GM19324 (cell line): ENCODE measurements at regions not wholly inside any gene's neighbourhood (a gene's known extent, or its start where the extent isn't known, plus 50 kb on each side); places are given as distances from the start of the nearest gene placed in this dataset.

Source experiments
- ATAC-seq: cut with Tn5 transposase; IDR thresholded peaks from one replicate; pipeline ENCODE4 v1.9.1; 2021; ENCODE audit warnings: mild to moderate bottlenecking, moderate library complexity; ENCODE audit not compliant: unreplicated experiment, low FRiP score

DNA sequence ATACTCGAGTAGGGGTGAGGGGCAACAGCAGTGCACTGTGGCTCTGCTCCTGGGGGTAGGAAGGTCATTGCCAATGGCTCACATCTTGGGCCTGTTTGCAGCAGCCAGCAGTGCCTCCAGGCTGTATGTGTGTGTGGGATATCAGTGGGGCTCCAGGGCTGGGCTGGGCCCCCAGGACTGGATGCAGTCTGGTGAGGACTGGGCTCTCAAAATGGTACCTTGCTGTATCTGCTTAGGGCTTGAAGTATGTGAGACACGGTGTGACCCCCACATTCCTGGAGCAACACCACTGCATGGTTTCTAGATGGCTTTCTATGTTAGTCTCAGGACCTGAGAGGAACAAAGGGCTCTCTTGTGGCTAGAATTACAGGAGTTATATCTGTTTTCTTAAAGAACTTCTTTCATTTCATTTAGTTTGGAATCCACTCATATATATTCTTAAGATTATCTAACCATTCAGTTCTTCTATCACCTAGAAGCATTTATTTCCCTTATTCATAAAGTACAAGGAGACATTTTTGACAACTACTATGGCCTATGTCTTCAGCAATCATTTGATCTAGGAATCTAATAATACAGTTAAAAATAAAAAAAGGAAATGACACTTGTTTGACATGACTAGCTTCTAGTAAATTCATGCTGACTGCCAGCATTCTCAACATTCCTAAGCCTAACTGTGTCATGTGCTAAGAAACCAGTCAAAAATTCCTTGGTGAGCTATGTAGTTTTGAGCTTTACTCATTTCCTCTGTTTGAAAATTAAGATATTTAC is 443.2 kb upstream of the SEMA3A start:
- no peak for ATAC-seq

GRCh38 chr7:84631913-84632312 is 437.3 kb upstream of the SEMA3A start:
- ATAC-seq: no peak

- no peak for ATAC-seq
Observed at GRCh38 chr7:84629640-84630318, 435.2 kb upstream of the SEMA3A start.

GRCh38 chr7:84629216-84629615 is 434.6 kb upstream of the SEMA3A start:
- no peak for ATAC-seq

- no peak for ATAC-seq
Observed at GRCh38 chr7:84627250-84627649, 432.7 kb upstream of the SEMA3A start.

- no peak for ATAC-seq
Observed at GRCh38 chr7:84624927-84625326, 430.3 kb upstream of the SEMA3A start.

GRCh38 chr7:84624527-84624926 is 429.9 kb upstream of the SEMA3A start:
- no peak for ATAC-seq

- no peak for ATAC-seq
Observed at GRCh38 chr7:84617265-84618030, 422.9 kb upstream of the SEMA3A start.

GRCh38 chr7:84614821-84615501 is 420.4 kb upstream of the SEMA3A start:
- ATAC-seq: no peak

DNA sequence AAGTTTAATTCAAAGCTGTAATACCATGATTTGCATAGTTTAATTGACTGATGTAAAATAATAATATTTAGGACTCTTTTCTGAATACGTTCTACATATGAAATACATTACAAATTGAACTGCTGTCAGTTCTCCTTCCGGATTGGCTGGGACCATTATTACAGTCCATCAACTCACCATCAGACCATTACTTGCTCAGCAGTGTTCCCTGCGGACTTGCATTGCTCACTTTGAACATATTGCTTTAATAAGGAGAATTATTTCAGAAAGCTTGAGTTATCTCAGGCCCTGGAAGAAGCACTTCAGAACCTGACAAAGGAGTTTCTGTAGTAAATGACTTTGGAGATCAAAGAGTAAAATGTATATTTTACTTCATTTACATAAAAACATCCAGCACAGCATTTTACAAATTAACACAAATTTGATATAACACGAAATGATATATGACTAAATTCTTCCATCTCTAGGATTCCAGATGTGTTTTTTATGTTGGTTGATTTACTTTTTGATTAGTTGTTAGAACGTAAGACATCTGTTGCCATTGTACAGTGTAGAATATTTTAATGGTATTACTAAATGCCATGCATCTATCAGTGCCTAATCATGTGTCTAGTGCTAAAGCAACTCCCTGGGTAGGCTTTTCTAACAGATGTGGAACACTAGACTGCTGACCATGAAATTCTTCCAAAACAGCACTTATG is 418.5 kb upstream of the SEMA3A start:
- ATAC-seq: no peak

- ATAC-seq: no peak
Observed at GRCh38 chr7:84611391-84611790, 416.8 kb upstream of the SEMA3A start.

DNA sequence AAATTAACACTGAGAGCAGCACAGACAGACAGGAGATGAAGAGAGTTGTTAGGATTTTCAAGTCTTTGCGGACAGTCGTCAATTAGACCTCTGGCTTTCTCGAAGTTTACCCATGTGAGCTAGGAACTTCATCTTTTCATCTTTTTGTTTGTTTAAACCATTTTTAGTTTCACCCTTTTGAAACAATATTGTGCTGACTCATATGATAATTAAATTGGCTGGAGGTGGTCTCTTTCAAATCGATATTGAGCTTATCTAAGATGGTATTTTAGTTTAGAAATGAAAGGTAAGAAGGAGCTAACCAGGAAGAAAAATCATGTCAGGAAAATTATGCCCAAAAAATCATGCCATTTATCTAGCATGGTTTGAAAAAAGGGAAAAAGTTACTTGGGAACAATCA is 415.8 kb upstream of the SEMA3A start:
- ATAC-seq: no peak

- no peak for ATAC-seq
Observed at GRCh38 chr7:84605301-84605700, 410.7 kb upstream of the SEMA3A start.

GRCh38 chr7:84603545-84603944 is 409.0 kb upstream of the SEMA3A start:
- ATAC-seq: no peak

DNA sequence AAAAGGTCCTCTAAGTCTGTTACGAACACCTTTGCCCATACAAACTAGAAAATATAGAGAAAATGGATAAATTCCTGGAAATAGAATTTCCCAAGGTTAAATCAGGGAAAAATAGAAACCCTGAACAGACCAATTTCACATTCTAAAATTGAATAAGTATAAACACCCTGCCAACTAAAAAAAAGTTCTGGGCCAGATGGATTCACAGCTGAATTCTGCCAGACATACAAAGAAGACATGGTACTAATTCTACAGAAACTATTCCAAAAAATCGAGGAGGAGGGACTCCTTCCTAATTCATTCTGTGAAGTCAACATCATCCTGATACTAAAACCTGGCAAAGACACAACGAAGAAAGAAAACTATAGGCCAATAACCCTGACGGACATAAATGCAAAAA is 400.4 kb upstream of the SEMA3A start:
- ATAC-seq: no peak

DNA sequence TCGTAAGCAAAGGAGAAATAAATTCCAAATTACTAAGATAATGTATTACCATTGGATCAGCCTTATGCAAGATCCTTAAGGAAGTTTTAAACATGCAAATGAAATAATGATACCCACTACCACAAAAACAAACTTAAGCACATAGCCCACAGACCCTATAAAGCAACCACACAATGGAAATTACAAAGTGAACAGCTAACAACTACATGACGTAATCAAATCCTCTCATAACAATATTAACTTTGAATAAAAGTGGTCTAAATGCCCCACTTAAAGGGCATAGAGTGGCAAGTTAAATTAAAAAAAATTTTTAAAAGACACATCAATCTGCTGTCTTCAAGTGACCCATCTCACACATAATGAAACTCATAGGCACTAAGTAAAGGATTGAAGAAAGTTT is 397.3 kb upstream of the SEMA3A start:
- no peak for ATAC-seq

DNA sequence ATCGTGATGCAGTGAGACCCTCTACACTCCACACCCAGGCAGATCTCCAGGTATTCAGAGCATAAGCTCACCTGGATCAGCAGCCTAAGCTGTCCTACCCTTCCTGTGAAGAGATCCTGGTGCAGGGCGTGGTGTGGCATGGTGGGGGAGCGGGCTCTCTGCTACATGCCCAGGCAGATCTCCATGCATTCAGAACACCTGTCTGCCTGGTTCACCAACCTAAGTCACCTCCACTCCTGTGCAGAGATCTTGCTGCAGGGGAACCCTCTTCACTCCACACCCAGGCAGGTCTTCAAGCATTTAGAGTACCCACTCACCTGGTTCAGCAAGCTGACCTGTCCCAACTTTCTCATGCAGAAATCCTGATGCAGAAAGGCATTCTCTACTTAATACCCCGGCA is 394.4 kb upstream of the SEMA3A start:
- ATAC-seq: no peak

DNA sequence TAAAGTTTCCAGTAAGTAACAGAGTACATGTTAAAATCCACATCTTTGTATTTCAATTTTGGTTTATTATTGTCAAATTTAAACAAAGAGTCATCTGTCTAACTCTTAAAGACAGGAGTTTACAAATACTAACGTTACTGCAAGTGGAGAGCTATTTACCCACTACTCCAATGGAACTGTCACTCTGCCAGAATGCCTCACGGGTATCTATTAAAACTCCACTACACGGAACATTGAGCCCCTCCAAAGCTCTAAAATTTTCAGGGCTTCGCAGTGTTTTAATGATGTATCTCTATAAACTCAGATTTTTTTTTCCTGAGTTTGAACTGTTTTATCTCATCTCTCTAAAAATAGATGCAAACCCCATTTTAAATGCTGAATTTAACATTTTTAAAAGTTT is 388.7 kb upstream of the SEMA3A start:
- no peak for ATAC-seq

DNA sequence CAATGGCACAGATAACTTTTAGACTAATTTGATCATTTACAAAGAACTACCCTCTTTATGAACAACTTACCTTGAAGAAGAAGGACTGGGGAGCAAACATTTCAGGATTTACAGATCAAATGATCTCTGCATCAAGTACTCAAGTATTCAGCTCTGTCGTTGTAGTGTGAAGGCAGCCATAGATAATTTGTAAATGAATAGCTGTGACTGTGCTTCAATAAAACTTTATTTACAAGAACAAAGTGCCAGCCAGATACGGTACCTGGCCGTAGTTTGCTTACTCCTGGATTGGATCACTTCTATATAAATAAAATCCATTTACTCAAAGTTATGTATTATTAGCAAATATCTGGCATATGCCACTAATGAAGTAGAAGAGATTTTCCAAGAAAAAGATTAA is 388.2 kb upstream of the SEMA3A start:
- no peak for ATAC-seq

GRCh38 chr7:84578825-84579224 is 384.2 kb upstream of the SEMA3A start:
- no peak for ATAC-seq
